Epithelial cell of proximal tubule (primary cell): ENCODE measurements at regions not wholly inside any gene's neighbourhood (a gene's known extent, or its start where the extent isn't known, plus 50 kb on each side); places are given as distances from the start of the nearest gene placed in this dataset.

Experiments used
- DNase-seq: peaks from one replicate; pipeline ENCODE4 v3.0.0-alpha.2; 2011; ENCODE audit warnings: low read depth
- H3K4me3 ChIP-seq: 2 replicates; pipeline ENCODE4 v1.5.1; 2011; ENCODE audit warnings: low read depth, mild to moderate bottlenecking, low read length
- TF ChIP-seq, protein P1 (sequence below): conservative IDR thresholded peaks from 2 replicates; pipeline ENCODE4 v1.5.1; 2012; ENCODE audit warnings: low read depth, mild to moderate bottlenecking, low read length

GRCh38 chr12:113757221-113758002 is 208.7 kb downstream of the RBM19 start:
- DNase-seq, result no peak
- no peak overlapping the region for H3K4me3 ChIP-seq
- TF ChIP-seq, protein P1, sequence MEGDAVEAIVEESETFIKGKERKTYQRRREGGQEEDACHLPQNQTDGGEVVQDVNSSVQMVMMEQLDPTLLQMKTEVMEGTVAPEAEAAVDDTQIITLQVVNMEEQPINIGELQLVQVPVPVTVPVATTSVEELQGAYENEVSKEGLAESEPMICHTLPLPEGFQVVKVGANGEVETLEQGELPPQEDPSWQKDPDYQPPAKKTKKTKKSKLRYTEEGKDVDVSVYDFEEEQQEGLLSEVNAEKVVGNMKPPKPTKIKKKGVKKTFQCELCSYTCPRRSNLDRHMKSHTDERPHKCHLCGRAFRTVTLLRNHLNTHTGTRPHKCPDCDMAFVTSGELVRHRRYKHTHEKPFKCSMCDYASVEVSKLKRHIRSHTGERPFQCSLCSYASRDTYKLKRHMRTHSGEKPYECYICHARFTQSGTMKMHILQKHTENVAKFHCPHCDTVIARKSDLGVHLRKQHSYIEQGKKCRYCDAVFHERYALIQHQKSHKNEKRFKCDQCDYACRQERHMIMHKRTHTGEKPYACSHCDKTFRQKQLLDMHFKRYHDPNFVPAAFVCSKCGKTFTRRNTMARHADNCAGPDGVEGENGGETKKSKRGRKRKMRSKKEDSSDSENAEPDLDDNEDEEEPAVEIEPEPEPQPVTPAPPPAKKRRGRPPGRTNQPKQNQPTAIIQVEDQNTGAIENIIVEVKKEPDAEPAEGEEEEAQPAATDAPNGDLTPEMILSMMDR, result no peak

- TF ChIP-seq, protein P1, result no peak
- no peak overlapping the region for H3K4me3 ChIP-seq
- DNase-seq, result no peak
These were observed 209.5 kb downstream of the RBM19 start for GRCh38 chr12:113756609-113757008.

DNA sequence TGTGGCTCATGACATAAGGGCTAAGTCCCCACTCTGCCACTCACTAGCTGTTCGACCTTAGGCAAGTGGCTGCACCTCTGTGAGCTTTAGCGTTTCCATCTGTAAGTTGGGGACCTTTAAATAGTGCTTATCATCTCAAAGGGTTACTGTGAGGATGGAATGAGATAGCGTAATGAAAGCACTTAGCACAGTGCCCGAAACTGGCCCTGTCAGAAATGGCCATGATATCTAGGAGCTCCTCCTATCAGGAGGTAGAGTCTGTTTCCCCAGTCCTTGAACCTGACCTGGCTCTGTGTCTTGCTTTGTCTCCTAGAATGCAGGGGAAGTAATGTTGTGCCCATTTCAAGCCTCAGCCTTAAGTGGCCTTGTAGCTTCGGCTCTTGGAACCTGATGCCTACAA is 211.0 kb downstream of the RBM19 start:
- no peak for DNase-seq
- no peak overlapping the region for H3K4me3 ChIP-seq
- TF ChIP-seq, protein P1, result no peak

- TF ChIP-seq, protein P1, result no peak
- no peak for DNase-seq
- no peak overlapping the region for H3K4me3 ChIP-seq
These were observed 214.6 kb downstream of the RBM19 start for GRCh38 chr12:113751513-113751912.

DNA sequence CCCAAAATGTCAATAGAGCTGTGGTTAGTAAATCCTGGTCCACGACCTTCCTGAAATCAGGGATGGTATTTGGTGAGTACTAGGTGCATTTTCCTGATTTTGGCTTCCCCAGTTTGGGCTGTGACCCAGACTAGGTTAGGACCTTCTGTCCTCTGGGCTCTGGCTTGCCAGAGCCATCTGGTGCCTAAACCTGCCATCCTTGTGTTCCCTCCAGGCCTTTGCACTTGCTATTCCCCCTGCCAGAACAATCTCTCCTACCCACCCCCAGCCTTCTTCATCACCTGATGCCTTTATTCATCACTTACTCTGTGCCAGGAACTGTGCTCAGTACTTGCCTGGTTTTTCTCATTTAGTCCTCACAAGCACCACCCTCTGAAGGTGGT is 216.7 kb downstream of the RBM19 start:
- no peak for DNase-seq
- H3K4me3 ChIP-seq, result no peak overlapping the region
- TF ChIP-seq, protein P1, result no peak

DNA sequence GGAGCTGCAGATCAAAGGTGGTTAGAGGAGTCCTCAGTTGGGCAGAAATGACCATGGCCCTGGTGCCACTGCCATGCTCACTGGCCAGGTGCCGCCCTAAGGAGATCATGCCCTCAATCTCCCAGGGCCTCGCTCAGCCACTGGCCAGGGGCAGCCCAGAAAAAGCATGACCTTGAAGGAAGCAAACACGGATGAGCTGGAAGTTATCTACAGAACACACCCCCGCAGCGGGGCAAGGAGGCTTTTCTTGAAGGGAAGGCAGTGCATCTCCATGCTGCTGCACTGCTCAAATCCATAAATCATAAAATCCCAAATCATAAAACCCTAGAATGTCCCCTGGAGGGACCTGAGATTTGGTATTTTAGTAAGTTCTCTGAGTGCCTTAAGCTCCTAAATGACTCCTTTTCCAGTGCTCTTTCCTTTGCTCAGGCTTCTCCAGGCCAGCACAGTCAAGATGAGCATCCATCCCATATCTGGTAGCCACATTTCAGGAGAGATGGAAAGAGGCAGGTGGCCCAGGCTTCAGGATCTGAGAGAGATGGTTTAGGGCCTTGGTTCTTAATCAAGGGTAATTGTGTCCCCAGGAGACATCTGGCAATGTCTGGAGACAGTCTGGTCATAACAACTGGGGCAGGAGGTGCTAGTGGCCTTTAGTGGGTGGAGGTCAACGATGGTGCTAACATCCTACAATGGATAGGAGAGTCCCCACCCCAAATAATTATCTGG is 217.3 kb downstream of the RBM19 start:
- DNase-seq, result no peak
- TF ChIP-seq, protein P1, result no peak

More for the DNA sequence above, 217.3 kb downstream of the RBM19 start:
- no peak overlapping the region for H3K4me3 ChIP-seq
